Transverse colon (tissue), 3 donors: ENCODE measurements at regions not wholly inside any gene's neighbourhood (a gene's known extent, or its start where the extent isn't known, plus 50 kb on each side); places are given as distances from the start of the nearest gene placed in this dataset.

Experiments
- CTCF ChIP-seq, 5 experiments: fragments of 200-600 bp in 3 of 5; fragments of 450-650 bp in 2 of 5; sonication (generic) in 3 of 5; IDR thresholded peaks; 1 replicate in 2 of 5; 2 replicates in 3 of 5; pipeline ENCODE4 v1.5.1; 2016 to 2017; ENCODE audit warnings: antibody characterized with exemption in 5 of 5, inconsistent platforms in 3 of 5, mild to moderate bottlenecking in 2 of 5, moderate library complexity in 1 of 5
- EP300 ChIP-seq: sonication (generic); formaldehyde crosslinking; IDR thresholded peaks from one replicate; pipeline ENCODE4 v1.6.1; 2017; ENCODE audit warnings: antibody characterized with exemption, low read depth
- POLR2A ChIP-seq: fragments of 450-650 bp; IDR thresholded peaks from one replicate; pipeline ENCODE4 v1.6.1; 2016; ENCODE audit warnings: antibody characterized with exemption, mild to moderate bottlenecking, moderate library complexity

GRCh38 chr10:70978181-70978580, 89.8 kb upstream of the PCBD1 start:
- no peak for TF ChIP-seq CTCF (IDR thresholded peaks at IDR 0.05)
- TF ChIP-seq POLR2A = no peak
- TF ChIP-seq EP300 = no peak
